K562 (cell line): ENCODE measurements at regions not wholly inside any gene's neighbourhood (a gene's known extent, or its start where the extent isn't known, plus 50 kb on each side); places are given as distances from the start of the nearest gene placed in this dataset.

Source experiments
- ARID2 ChIP-seq: fragments of 450-650 bp; IDR thresholded peaks from 2 replicates; pipeline ENCODE4 v1.6.1; 2017; ENCODE audit warnings: antibody characterized with exemption, mild to moderate bottlenecking
- ATF6 ChIP-seq: sonication (generic); formaldehyde crosslinking; IDR thresholded peaks from 2 replicates; pipeline ENCODE4 v1.4.0; 2020; ENCODE audit warnings: mild to moderate bottlenecking, missing genetic modification reagents
- CHD4 ChIP-seq: fragments of 200-600 bp; sonication (generic); IDR thresholded peaks from 3 replicates; pipeline ENCODE4 v1.6.1; 2012; ENCODE audit warnings: low read depth, mild to moderate bottlenecking, mixed read lengths, low read length, inconsistent platforms; ENCODE audit not compliant: insufficient read depth, insufficient replicate concordance, poor library complexity, severe bottlenecking
- CHD7 ChIP-seq: fragments of 200-600 bp; sonication (generic); IDR thresholded peaks from one replicate; pipeline ENCODE4 v1.6.1; 2012; ENCODE audit warnings: mild to moderate bottlenecking, low read depth, low read length, inconsistent platforms
- EZH2 ChIP-seq: IDR thresholded peaks from 2 replicates; pipeline ENCODE4 v1.6.1; 2012; ENCODE audit warnings: low read depth, mild to moderate bottlenecking, inconsistent platforms, low read length, borderline replicate concordance
- FOXM1 ChIP-seq, 2 experiments: fragments of 450-650 bp in 1 of 2; sonication (generic) in 1 of 2; formaldehyde crosslinking in 1 of 2; IDR thresholded peaks; 2 replicates each; pipeline versions ENCODE4 v1.6.1 to v1.9.0; 2017 to 2022; ENCODE audit warnings: low read depth in 2 of 2, mild to moderate bottlenecking in 2 of 2, missing genetic modification reagents in 1 of 2, moderate library complexity in 1 of 2
- HNRNPLL ChIP-seq: fragments of 200-400 bp; formaldehyde crosslinking; IDR thresholded peaks from 2 replicates; pipeline ENCODE4 v1.6.1; 2017; ENCODE audit warnings: low read length, low read depth, mild to moderate bottlenecking; ENCODE audit not compliant: poor library complexity, severe bottlenecking
- POLR2AphosphoS5 ChIP-seq: IDR thresholded peaks from 2 replicates; pipeline ENCODE4 v1.6.1; 2011; ENCODE audit warnings: mild to moderate bottlenecking, low read depth, low read length, moderate library complexity; ENCODE audit not compliant: control insufficient read depth, insufficient read depth
- TBL1XR1 ChIP-seq, 2 experiments: IDR thresholded peaks; 2 replicates each; pipeline ENCODE4 v1.6.1; 2012; ENCODE audit warnings: improper control_type of control experiment in 2 of 2, low read length in 2 of 2, mild to moderate bottlenecking in 1 of 2
- ZBTB40 ChIP-seq, 2 experiments: fragments of 450-650 bp in 1 of 2; sonication (generic) in 1 of 2; formaldehyde crosslinking in 1 of 2; IDR thresholded peaks; 2 replicates each; pipeline versions ENCODE4 v1.7.1 to v1.9.0; 2016 to 2022; ENCODE audit warnings: inconsistent platforms in 1 of 2, mild to moderate bottlenecking in 1 of 2, missing genetic modification reagents in 1 of 2
- ZKSCAN3 ChIP-seq: fragments of 250-450 bp; sonication (Bioruptor Pico); IDR thresholded peaks from 2 replicates; pipeline ENCODE4 v1.4.0; 2020
- ZNF253 ChIP-seq: fragments of 250-450 bp; sonication (Bioruptor Pico); conservative IDR thresholded peaks from 2 replicates; pipeline ENCODE4 v1.6.1; 2021; ENCODE audit warnings: mild to moderate bottlenecking

- TF ChIP-seq TBL1XR1 (IDR thresholded peaks at IDR 0.05; ENCODE audit: low read length in 2 of 2), result no peak
- TF ChIP-seq ZBTB40 (IDR thresholded peaks at IDR 0.05), result no peak
- TF ChIP-seq ZBTB40 (CRISPR knock-in tag; IDR thresholded peaks at IDR 0.05), result no peak
- no peak for TF ChIP-seq CHD7
- no peak for TF ChIP-seq CHD4
- no peak for TF ChIP-seq FOXM1 (IDR thresholded peaks at IDR 0.05; ENCODE audit: low read depth)
- TF ChIP-seq FOXM1 (CRISPR knock-in tag; IDR thresholded peaks at IDR 0.05; ENCODE audit: low read depth), result no peak
- TF ChIP-seq POLR2AphosphoS5, result no peak
- TF ChIP-seq HNRNPLL, result no peak
- no peak for TF ChIP-seq EZH2
- no peak for TF ChIP-seq ZNF253 (CRISPR knock-in tag)
- no peak for TF ChIP-seq ZKSCAN3 (CRISPR knock-in tag)
- no peak for TF ChIP-seq ATF6 (CRISPR knock-in tag)
- no peak for TF ChIP-seq ARID2
Observed at GRCh38 chr10:61314273-61314672, 138.9 kb downstream of the TMEM26 start.
